MCF 10A (cell line): ENCODE measurements at regions not wholly inside any gene's neighbourhood (a gene's known extent, or its start where the extent isn't known, plus 50 kb on each side); places are given as distances from the start of the nearest gene placed in this dataset.
A peak's percentile ranks its signal among the peaks of the same experiment; 100 is the strongest.

ENCODE experiments used
- BruUV-seq: library from RNA; stranded (reverse); fragments of 400-500 nt; replicated peaks from 2 replicates; lab custom pipeline; 2021; lab: Mats Ljungman, UMichigan
- CTCF ChIA-PET: fragments of 300-600 bp; sonication (Branson Sonifier 250); formaldehyde crosslinking; extraction: SDS; loops from one replicate; lab custom pipeline; 2021; ENCODE audit warnings: antibody characterized with exemption, inconsistent platforms; lab: Yijun Ruan, JAX
- POLR2A ChIA-PET: fragments of 300-600, 350-650 bp; sonication (Branson Sonifier 250); formaldehyde crosslinking; extraction: SDS; loops from one replicate; lab custom pipeline; 2020; ENCODE audit warnings: antibody characterized with exemption, inconsistent platforms; lab: Yijun Ruan, JAX
- DNase-seq: peaks from one replicate; pipeline ENCODE4 v3.0.0-alpha.2; 2018; ENCODE audit not compliant: unreplicated experiment
- H3K27ac Mint-ChIP-seq: one replicate; pipeline ENCODE4 v1.8.0; 2022; ENCODE audit warnings: mild to moderate bottlenecking, low read depth, mixed read lengths; ENCODE audit not compliant: unreplicated experiment
- H3K27me3 Mint-ChIP-seq: one replicate; pipeline ENCODE4 v1.8.0; 2022; ENCODE audit warnings: mixed read lengths; ENCODE audit not compliant: insufficient read depth, unreplicated experiment
- H3K36me3 Mint-ChIP-seq: one replicate; pipeline ENCODE4 v1.8.0; 2022; ENCODE audit warnings: mild to moderate bottlenecking, moderate library complexity, mixed read lengths; ENCODE audit not compliant: insufficient read depth, unreplicated experiment
- H3K4me1 Mint-ChIP-seq: one replicate; pipeline ENCODE4 v1.8.0; 2022; ENCODE audit warnings: mixed read lengths; ENCODE audit not compliant: insufficient read depth, unreplicated experiment
- H3K4me3 Mint-ChIP-seq: one replicate; pipeline ENCODE4 v1.8.0; 2022; ENCODE audit warnings: mild to moderate bottlenecking, moderate library complexity, mixed read lengths; ENCODE audit not compliant: unreplicated experiment
- H3K9me3 Mint-ChIP-seq: one replicate; pipeline ENCODE4 v1.8.0; 2022; ENCODE audit warnings: mixed read lengths; ENCODE audit not compliant: unreplicated experiment
- intact Hi-C: fragments of 100-400 bp; cut with micrococcal nuclease; formaldehyde crosslinking; loops from 2 replicates; pipeline ENCODE4 v1.14.1; 2022
- TF ChIP-seq, protein P1 (sequence below): fragments of 200-600 bp; IDR thresholded peaks from one replicate; pipeline ENCODE4 v1.8.0; 2022; ENCODE audit warnings: antibody characterized with exemption, mild to moderate bottlenecking; ENCODE audit not compliant: unreplicated experiment

DNA sequence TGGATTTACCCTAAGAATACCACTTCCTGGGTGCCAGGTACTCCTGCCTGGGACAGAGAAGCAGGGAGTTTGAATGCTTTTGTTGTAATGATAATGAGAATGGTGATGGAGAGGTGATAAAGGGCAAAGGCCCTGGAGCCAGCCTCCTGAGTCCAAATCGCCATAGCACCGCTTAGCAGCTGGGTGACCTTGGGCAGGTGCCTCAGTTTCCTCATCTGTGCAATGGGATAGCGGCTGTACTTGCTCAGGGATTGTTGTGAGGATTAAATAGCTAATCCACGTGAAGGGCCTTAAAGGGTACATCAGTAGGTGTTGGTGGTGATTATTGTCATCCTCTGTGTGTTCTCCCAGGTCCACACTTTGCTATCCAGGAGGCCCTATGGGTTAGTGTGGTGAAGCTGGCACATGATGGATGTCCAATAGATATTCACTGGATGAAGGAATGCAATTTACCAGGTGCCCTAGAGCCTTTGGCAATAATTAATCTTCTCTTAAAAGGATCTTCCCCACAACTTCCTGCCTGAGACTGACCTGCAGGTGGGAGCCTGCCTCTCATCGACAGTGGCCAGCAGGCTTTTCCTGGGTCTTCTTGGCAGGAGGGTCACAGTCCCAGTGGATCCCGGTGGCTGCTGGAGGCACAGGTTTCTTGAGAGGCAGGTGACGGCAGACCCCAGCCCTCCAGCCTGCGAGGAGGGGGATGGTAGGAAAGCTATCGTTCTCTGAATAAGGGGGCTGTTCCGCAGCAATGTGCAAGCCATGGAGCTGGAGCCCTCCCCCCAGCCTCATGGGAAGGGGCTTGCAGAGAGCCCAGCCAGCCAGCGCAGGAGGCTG lies 160.2 kb downstream of the MACROH2A1 start:
- DNase-seq, result no peak
- TF ChIP-seq, protein P1, sequence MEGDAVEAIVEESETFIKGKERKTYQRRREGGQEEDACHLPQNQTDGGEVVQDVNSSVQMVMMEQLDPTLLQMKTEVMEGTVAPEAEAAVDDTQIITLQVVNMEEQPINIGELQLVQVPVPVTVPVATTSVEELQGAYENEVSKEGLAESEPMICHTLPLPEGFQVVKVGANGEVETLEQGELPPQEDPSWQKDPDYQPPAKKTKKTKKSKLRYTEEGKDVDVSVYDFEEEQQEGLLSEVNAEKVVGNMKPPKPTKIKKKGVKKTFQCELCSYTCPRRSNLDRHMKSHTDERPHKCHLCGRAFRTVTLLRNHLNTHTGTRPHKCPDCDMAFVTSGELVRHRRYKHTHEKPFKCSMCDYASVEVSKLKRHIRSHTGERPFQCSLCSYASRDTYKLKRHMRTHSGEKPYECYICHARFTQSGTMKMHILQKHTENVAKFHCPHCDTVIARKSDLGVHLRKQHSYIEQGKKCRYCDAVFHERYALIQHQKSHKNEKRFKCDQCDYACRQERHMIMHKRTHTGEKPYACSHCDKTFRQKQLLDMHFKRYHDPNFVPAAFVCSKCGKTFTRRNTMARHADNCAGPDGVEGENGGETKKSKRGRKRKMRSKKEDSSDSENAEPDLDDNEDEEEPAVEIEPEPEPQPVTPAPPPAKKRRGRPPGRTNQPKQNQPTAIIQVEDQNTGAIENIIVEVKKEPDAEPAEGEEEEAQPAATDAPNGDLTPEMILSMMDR, result no peak
- intact Hi-C loops, result no loop called here
- peaks cover 27% of the 10 kb centered on the region for H3K4me1 Mint-ChIP-seq
- POLR2A ChIA-PET, result interaction anchor here (0.7 kb wide), 1 partner anchor 166 kb away, joined by 3 read pairs; no protein-coding TSS in a partner anchor
- no peaks in the 10 kb centered on the region for H3K36me3 Mint-ChIP-seq
- H3K9me3 Mint-ChIP-seq, result no peaks in the 10 kb centered on the region
- no TSS peak for BruUV-seq
- H3K4me3 Mint-ChIP-seq, result no peak overlapping the region
- no peaks in the 10 kb centered on the region for H3K27me3 Mint-ChIP-seq
- H3K27ac Mint-ChIP-seq, result no peak overlapping the region
- CTCF ChIA-PET, result interaction anchor here (0.6 kb wide), 2 partner anchors 22 to 98 kb away, joined by 3 read pairs; no protein-coding TSS in a partner anchor

DNA sequence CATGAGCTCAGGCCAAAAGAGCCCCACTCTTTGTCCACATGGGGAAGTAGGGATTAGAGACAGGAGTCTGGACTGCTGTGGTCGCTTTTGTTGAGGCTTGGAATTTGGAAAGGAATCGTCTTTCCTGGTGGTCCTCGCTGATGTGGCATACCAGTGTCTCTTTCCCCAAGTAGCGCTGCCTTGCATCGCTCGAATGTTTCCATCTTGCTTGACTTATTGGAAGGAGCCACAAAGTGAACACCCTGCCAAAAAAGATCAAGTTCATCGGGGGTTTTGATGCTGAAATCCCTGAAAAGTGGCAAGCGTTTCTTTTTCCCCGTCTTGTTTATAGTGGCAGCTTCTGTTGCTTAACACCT lies 161.3 kb downstream of the MACROH2A1 start:
- no peak for DNase-seq
- H3K4me1 Mint-ChIP-seq, result peaks cover 32% of the 10 kb centered on the region
- no peaks in the 10 kb centered on the region for H3K27me3 Mint-ChIP-seq
- ChIA-PET CTCF (interaction anchor here (1.3 kb wide), 2 partner anchors 9 to 10 kb away, joined by 3 to 5 read pairs; no protein-coding TSS in a partner anchor), POLR2A (interaction anchor here (0.7 to 3.2 kb wide), 2 partner anchors 8 to 114 kb away, joined by 3 to 13 read pairs; no protein-coding TSS in a partner anchor)
- intact Hi-C loops, result no loop called here
- BruUV-seq, result no TSS peak
- H3K4me3 Mint-ChIP-seq, result no peak overlapping the region
- no peaks in the 10 kb centered on the region for H3K9me3 Mint-ChIP-seq
- TF ChIP-seq, protein P1, result no peak
- H3K27ac Mint-ChIP-seq, result no peak overlapping the region
- H3K36me3 Mint-ChIP-seq, result no peaks in the 10 kb centered on the region

DNA sequence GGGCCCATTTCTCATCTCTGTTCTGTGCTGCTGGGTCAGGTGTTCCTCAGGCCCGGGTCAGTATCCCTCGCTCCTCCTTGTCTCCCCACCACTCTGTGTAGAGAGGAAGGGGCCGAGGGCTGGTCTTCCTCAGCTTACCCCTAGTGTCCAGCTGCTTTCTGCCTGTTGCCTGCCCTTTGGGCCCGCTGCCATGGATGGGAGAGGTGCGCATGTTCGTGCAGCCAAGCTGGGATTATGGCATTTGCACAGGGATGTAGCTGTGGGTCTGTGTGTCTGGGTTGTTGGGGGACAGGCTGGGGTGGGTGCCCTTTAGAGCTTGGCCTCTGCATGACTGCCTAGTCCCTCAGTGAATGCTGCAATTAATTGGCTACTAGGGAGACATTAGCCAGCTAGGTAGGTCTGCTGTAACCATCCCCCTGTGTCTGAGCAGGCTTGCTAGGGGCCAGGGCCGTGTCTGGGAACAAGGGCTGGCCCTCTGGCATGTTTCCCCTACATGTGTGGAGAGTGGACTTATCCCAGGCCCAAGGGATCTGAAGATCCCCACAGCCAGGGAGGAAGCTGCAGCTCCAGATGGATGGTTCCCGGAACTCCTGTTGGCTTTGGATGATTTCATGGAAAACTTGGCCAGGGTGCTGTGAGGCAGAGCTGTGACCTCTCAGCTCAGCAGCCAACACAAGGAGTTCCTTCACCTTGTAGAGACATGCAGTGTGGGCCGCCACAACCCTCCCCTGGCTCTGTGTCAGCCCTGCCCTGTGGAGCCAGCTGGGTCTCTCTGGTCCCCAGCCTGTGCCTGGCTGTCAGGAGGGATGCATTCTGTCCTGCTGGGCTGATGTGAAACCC lies 161.9 kb downstream of the MACROH2A1 start:
- TF ChIP-seq, protein P1, result no peak
- H3K36me3 Mint-ChIP-seq, result no peaks in the 10 kb centered on the region
- H3K27ac Mint-ChIP-seq, result no peak overlapping the region
- H3K4me1 Mint-ChIP-seq, result peaks cover 29% of the 10 kb centered on the region
- no TSS peak for BruUV-seq
- ChIA-PET CTCF (interaction anchor here (0.7 to 1.4 kb wide), 4 partner anchors 9 to 133 kb away, joined by 3 to 5 read pairs (median 4); no protein-coding TSS in a partner anchor), POLR2A (interaction anchor here (0.7 to 3.2 kb wide), 2 partner anchors 9 to 114 kb away, joined by 3 to 13 read pairs; no protein-coding TSS in a partner anchor)
- no peak overlapping the region for H3K4me3 Mint-ChIP-seq
- peak; percentile 45 for DNase-seq
- no peaks in the 10 kb centered on the region for H3K27me3 Mint-ChIP-seq
- no peaks in the 10 kb centered on the region for H3K9me3 Mint-ChIP-seq
- intact Hi-C loops, result no loop called here
